HCT116 (cell line): ENCODE measurements at regions not wholly inside any gene's neighbourhood (a gene's known extent, or its start where the extent isn't known, plus 50 kb on each side); places are given as distances from the start of the nearest gene placed in this dataset.
"Not testable (repeated sequence)": the region's sequence is repeated elsewhere in the genome, so short reads cannot be mapped to it uniquely, and the experiment has no call there.

ENCODE experiments used
- ATAC-seq: fragments of 200-7000 bp; cut with Tn5 transposase; 2 replicates; pipeline ENCODE4 v1.9.1; 2020; ENCODE audit warnings: mild to moderate bottlenecking, moderate library complexity
- BruUV-seq: library from RNA; stranded (reverse); fragments of 400-500 nt; replicated peaks from 2 replicates; lab custom pipeline; 2021; lab: Mats Ljungman, UMichigan
- CTCF ChIA-PET: fragments of 300-600 bp; sonication (Branson Sonifier 250); formaldehyde crosslinking; loops from one replicate; lab custom pipeline; 2021; ENCODE audit warnings: antibody characterized with exemption; lab: Charles Lee
- POLR2A ChIA-PET: fragments of 300-600, 350-600 bp; sonication (Branson Sonifier 250); formaldehyde crosslinking; loops from one replicate; lab custom pipeline; 2021; ENCODE audit warnings: antibody characterized with exemption; lab: Charles Lee
- RAD21 ChIA-PET, 2 experiments: fragments of 300-600 bp; sonication (Branson Sonifier 250); formaldehyde crosslinking; loops; one replicate each; lab custom pipeline; 2023; ENCODE audit warnings: low total read pairs in 2 of 2; ENCODE audit not compliant: uncharacterized antibody in 2 of 2, unreplicated experiment in 2 of 2, low non-redundant PET in 1 of 2; lab: Charles Lee
- DNase-seq: peaks from one replicate; pipeline ENCODE4 v3.0.0-alpha.2; 2010; ENCODE audit warnings: low read depth, low spot score
- H2AFZ ChIP-seq: fragments of 200-600 bp; shearing (Covaris generic), sonication (generic); 2 replicates; pipeline ENCODE4 v1.6.1; 2017; ENCODE audit warnings: low read depth, mixed run types, mixed read lengths, antibody characterized with exemption, low read length; ENCODE audit not compliant: poor library complexity, severe bottlenecking
- H3K27ac ChIP-seq: 2 replicates; pipeline ENCODE4 v1.5.1; 2012; ENCODE audit warnings: low read depth, low read length
- H3K27me3 ChIP-seq: fragments of 200-600 bp; sonication (generic); 2 replicates; pipeline ENCODE4 v1.6.1; 2016; ENCODE audit warnings: mixed run types, low read length, mixed read lengths; ENCODE audit not compliant: insufficient read depth
- H3K36me3 ChIP-seq, 2 experiments: fragments of 200-500 bp in 1 of 2; fragments of 200-600 bp in 1 of 2; sonication (Bioruptor generic) in 1 of 2; sonication (generic) in 1 of 2; 2 replicates each; pipeline versions ENCODE4 v1.5.1 to v1.6.1; 2014 to 2016; ENCODE audit warnings: low read length in 2 of 2, inconsistent platforms in 1 of 2, mixed read lengths in 1 of 2, mixed run types in 1 of 2; ENCODE audit not compliant: insufficient read depth in 2 of 2, control insufficient read depth in 1 of 2
- H3K4me1 ChIP-seq, 2 experiments: fragments of 200-600 bp in 1 of 2; sonication (generic) in 1 of 2; 2 replicates each; pipeline versions ENCODE4 v1.5.1 to v1.6.1; 2012 to 2017; ENCODE audit warnings: low read length in 2 of 2, inconsistent platforms in 1 of 2, mild to moderate bottlenecking in 1 of 2, mixed read lengths in 1 of 2, mixed run types in 1 of 2, moderate library complexity in 1 of 2; ENCODE audit not compliant: insufficient read depth in 2 of 2, control insufficient read depth in 1 of 2
- H3K4me2 ChIP-seq: fragments of 200-600 bp; sonication (generic); 2 replicates; pipeline ENCODE4 v1.6.1; 2017; ENCODE audit warnings: mixed run types, low read length, mixed read lengths
- H3K4me3 ChIP-seq, 2 experiments: fragments of 200-600 bp in 1 of 2; sonication (generic) in 1 of 2; replicated peaks in 1 of 2; 2 replicates each; pipeline ENCODE4 v1.5.1; 2011 to 2016; ENCODE audit warnings: low read length in 2 of 2, control low read depth in 1 of 2, low read depth in 1 of 2, mild to moderate bottlenecking in 1 of 2, mixed read lengths in 1 of 2, mixed run types in 1 of 2
- H3K79me2 ChIP-seq: fragments of 200-600 bp; sonication (generic); 2 replicates; pipeline ENCODE4 v1.6.1; 2017; ENCODE audit warnings: mild to moderate bottlenecking, mixed run types, low read length, moderate library complexity, mixed read lengths; ENCODE audit not compliant: insufficient read depth
- H3K9ac ChIP-seq: fragments of 200-600 bp; sonication (generic); 2 replicates; pipeline ENCODE4 v1.6.1; 2016; ENCODE audit warnings: low read length, mixed read lengths
- H3K9me2 ChIP-seq: fragments of 200-600 bp; sonication (generic), shearing (Covaris generic); 2 replicates; pipeline ENCODE4 v1.6.1; 2017; ENCODE audit warnings: mixed run types, mild to moderate bottlenecking, moderate library complexity; ENCODE audit not compliant: insufficient read depth
- H3K9me3 ChIP-seq, 2 experiments: fragments of 200-500 bp in 1 of 2; fragments of 200-600 bp in 1 of 2; sonication (Bioruptor generic) in 1 of 2; sonication (generic) in 1 of 2; 2 replicates each; pipeline ENCODE4 v1.6.1; 2014 to 2017; ENCODE audit warnings: low read length in 2 of 2, mixed read lengths in 2 of 2, inconsistent platforms in 1 of 2, low read depth in 1 of 2, mild to moderate bottlenecking in 1 of 2, mixed run types in 1 of 2, moderate library complexity in 1 of 2; ENCODE audit not compliant: control insufficient read depth in 1 of 2, insufficient read depth in 1 of 2
- H4K20me1 ChIP-seq: fragments of 200-600 bp; sonication (generic), shearing (Covaris generic); 2 replicates; pipeline ENCODE4 v1.6.1; 2017; ENCODE audit warnings: mixed run types, mild to moderate bottlenecking, moderate library complexity; ENCODE audit not compliant: insufficient read depth
- ATF3 ChIP-seq: IDR thresholded peaks from 2 replicates; pipeline ENCODE4 v1.6.1; 2012
- CBX3 ChIP-seq: IDR thresholded peaks from 2 replicates; pipeline ENCODE4 v1.6.1; 2012; ENCODE audit warnings: low read depth
- CEBPB ChIP-seq: IDR thresholded peaks from 2 replicates; pipeline ENCODE4 v1.6.1; 2012; ENCODE audit warnings: low read depth
- CTCF ChIP-seq, 3 experiments: fragments of 200-600 bp in 1 of 3; sonication (generic) in 1 of 3; IDR thresholded peaks in 2 of 3; conservative IDR thresholded peaks in 1 of 3; 2 replicates each; pipeline ENCODE4 v1.5.1; 2012 to 2017; ENCODE audit warnings: low read depth in 2 of 3, low read length in 2 of 3, antibody characterized with exemption in 1 of 3, borderline replicate concordance in 1 of 3, control low read depth in 1 of 3, mild to moderate bottlenecking in 1 of 3, mixed read lengths in 1 of 3, mixed run types in 1 of 3, moderate library complexity in 1 of 3; ENCODE audit not compliant: insufficient read depth in 1 of 3
- EGR1 ChIP-seq: IDR thresholded peaks from 2 replicates; pipeline ENCODE4 v1.6.1; 2012; ENCODE audit warnings: low read depth
- ELF1 ChIP-seq: IDR thresholded peaks from 2 replicates; pipeline ENCODE4 v1.6.1; 2012; ENCODE audit warnings: low read depth, borderline replicate concordance
- FOSL1 ChIP-seq: IDR thresholded peaks from 2 replicates; pipeline ENCODE4 v1.6.1; 2012; ENCODE audit warnings: low read depth
- MAX ChIP-seq: IDR thresholded peaks from 2 replicates; pipeline ENCODE4 v1.6.1; 2012
- POLR2A ChIP-seq: IDR thresholded peaks from 2 replicates; pipeline ENCODE4 v1.7.0; 2011; ENCODE audit warnings: borderline replicate concordance; ENCODE audit not compliant: insufficient read depth, insufficient read length; ENCODE audit errors: extremely low read depth
- POLR2AphosphoS5 ChIP-seq: IDR thresholded peaks from 2 replicates; pipeline ENCODE4 v1.6.1; 2011; ENCODE audit warnings: mild to moderate bottlenecking, low read depth, low read length, moderate library complexity
- RAD21 ChIP-seq: IDR thresholded peaks from 2 replicates; pipeline ENCODE4 v1.6.1; 2012; ENCODE audit warnings: low read depth, mild to moderate bottlenecking
- REST ChIP-seq: IDR thresholded peaks from 2 replicates; pipeline ENCODE4 v1.6.1; 2012; ENCODE audit warnings: low read depth
- ZFX ChIP-seq: fragments of 450-650 bp; IDR thresholded peaks from 2 replicates; pipeline ENCODE4 v1.6.1; 2017
- ZNF274 ChIP-seq: fragments of 200-500 bp; sonication (Bioruptor generic); IDR thresholded peaks from 2 replicates; pipeline ENCODE4 v1.6.1; 2014; ENCODE audit warnings: mild to moderate bottlenecking, low read depth, low read length, inconsistent platforms
- intact Hi-C: fragments of 100-400 bp; cut with micrococcal nuclease; formaldehyde crosslinking; loops from 2 replicates; pipeline ENCODE4 v1.10.0; 2022

- TF ChIP-seq REST, result no peak
- no peak for TF ChIP-seq ZFX
- no peak for TF ChIP-seq ZNF274
Measured at GRCh38 chr1:116194568-116194967, 83.4 kb downstream of the MAB21L3 start (continued).

GRCh38 chr1:116195077-116195868 is 84.1 kb downstream of the MAB21L3 start:
- no peak for TF ChIP-seq FOSL1
- TF ChIP-seq EGR1, result no peak
- no peak for TF ChIP-seq POLR2AphosphoS5
- no peak for TF ChIP-seq CBX3
- TF ChIP-seq RAD21, result no peak
- no peak for TF ChIP-seq ZNF274
- no peak for TF ChIP-seq ATF3
- no peak for TF ChIP-seq ZFX
- TF ChIP-seq CTCF (IDR thresholded peaks at IDR 0.05 in 2 of 3, conservative IDR thresholded peaks at IDR 0.05 in 1 of 3; ENCODE audit: borderline replicate concordance in 1 of 3, insufficient read depth in 1 of 3, low read depth in 2 of 3, low read length in 2 of 3), result no peak
- TF ChIP-seq CEBPB, result no peak
- TF ChIP-seq MAX, result no peak
- no peak for TF ChIP-seq POLR2A
- TF ChIP-seq ELF1, result no peak
- intact Hi-C loops, result no loop called here
- ChIA-PET CTCF (interaction anchor here (1.1 kb wide), 1 partner anchor 43 kb away, joined by 3 read pairs; no protein-coding TSS in a partner anchor), POLR2A (no interaction called here), RAD21 (no interaction called here)
- Histone ChIP-seq H3K4me1 (no peaks in the 10 kb centered on the region), H3K4me3 (no peak overlapping the region), H4K20me1 (no peaks in the 10 kb centered on the region), H3K79me2 (no peaks in the 10 kb centered on the region), H3K9ac (no peak overlapping the region), H3K27me3 (peaks cover 20% of the 10 kb centered on the region; the same call in 1 of the 2 replicates), H3K36me3 (no peaks in the 10 kb centered on the region), H3K4me2 (no peak overlapping the region), H2AFZ (no peak overlapping the region), H3K9me3 (no peaks in the 10 kb centered on the region), H3K9me2 (no peaks in the 10 kb centered on the region), H3K27ac (no peak overlapping the region)
- no TSS peak for BruUV-seq
- DNase-seq (no peak), ATAC-seq (no peak)

GRCh38 chr1:116200343-116200742 is 89.1 kb downstream of the MAB21L3 start:
- H3K4me2 ChIP-seq, H3K4me1 ChIP-seq, H3K9me2 ChIP-seq, BruUV-seq, CTCF ChIA-PET, H2AFZ ChIP-seq, RAD21 ChIA-PET, H3K27ac ChIP-seq, H3K9ac ChIP-seq, DNase-seq, intact Hi-C loops, ATAC-seq, H3K9me3 ChIP-seq, POLR2A ChIA-PET, H3K4me3 ChIP-seq, H3K79me2 ChIP-seq, H4K20me1 ChIP-seq, H3K36me3 ChIP-seq: not testable (repeated sequence)
- peaks cover 40% of the 10 kb centered on the region; the same call in 1 of the 2 replicates for H3K27me3 ChIP-seq
